GM19099 (cell line): ENCODE measurements at regions not wholly inside any gene's neighbourhood (a gene's known extent, or its start where the extent isn't known, plus 50 kb on each side); places are given as distances from the start of the nearest gene placed in this dataset.

ENCODE experiments used
- POLR2A ChIP-seq: IDR thresholded peaks from 3 replicates; pipeline ENCODE4 v1.6.1; 2011; ENCODE audit warnings: low read depth; ENCODE audit not compliant: insufficient read length; ENCODE audit errors: extremely low read depth

DNA sequence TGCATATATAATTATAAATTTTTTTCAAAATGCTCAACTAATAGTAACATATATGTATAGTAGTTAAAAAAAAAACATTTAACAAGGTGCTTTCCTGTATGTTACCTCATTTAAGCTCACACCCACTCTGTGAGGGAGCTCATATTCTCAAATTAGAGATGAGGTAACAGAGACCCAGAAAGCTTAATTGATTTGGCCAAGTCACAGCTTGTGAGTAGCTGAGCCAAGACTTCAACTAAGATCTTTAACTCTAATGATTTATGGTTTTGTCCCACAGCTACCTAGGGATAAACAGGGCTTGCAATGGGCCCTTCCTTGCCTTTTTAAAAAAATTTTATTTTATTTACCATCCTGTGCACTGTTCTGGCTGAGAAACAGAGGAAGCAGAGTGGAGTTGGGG, 230.0 kb upstream of the GOLIM4 start:
- TF ChIP-seq POLR2A = no peak

- no peak for TF ChIP-seq POLR2A
Measured at GRCh38 chr3:168322941-168323340, 227.2 kb upstream of the GOLIM4 start.

DNA sequence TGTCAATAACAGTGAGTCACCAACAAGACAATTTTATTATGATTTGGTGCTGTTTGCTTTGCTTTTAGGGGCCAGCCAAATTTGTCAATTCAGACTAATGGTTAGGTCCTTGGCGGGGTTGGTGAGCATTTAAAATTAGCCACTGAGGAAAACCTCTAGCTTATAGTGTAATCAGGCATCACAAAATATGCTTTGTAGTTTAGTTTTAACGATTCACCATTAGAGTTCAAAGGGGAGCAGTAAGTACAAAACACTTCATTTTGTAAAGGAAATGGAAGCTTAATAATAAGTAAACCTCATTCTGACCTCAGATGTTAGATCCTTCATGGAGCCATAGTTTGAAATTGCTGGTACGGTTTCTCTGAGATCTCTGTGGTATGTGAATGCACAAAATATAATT, 218.4 kb upstream of the GOLIM4 start:
- TF ChIP-seq POLR2A = no peak

DNA sequence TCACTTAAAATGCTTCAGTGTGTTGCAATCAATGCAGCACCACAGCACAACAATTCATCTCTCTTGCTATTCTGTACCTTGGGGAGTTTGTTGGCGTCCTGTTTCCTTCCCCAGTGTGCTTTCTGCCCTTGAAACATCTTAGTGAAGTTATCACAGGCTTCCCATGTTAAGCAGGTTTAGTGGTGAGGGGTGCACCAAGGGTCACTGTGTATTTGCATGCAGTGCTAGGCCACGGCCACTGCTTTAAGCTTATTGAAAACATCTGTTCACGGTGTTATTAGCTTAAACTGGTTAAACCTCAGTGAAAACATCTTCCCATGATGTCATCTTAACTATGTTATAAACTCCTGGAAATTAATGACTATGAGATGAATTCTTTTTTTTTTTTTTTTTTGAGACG, 217.3 kb upstream of the GOLIM4 start:
- TF ChIP-seq POLR2A = no peak

DNA sequence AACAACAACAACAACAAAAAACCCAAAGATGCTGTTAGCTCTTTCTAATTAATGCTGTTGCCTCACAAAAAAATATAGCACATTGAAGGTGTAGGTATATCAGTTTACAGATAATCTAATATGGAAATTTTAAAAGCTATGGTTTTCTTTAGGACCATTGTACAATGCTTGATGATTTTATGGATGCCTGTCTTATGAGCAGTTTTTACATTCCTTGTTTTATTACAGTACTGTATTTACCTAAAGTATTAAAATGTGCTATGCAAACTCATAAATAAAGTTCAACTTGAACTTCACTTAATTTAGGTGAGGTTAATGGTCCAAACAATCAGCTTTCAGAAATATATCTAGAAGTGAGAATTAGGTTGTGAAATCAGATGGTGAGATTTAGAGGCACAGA, 212.2 kb upstream of the GOLIM4 start:
- no peak for TF ChIP-seq POLR2A

DNA sequence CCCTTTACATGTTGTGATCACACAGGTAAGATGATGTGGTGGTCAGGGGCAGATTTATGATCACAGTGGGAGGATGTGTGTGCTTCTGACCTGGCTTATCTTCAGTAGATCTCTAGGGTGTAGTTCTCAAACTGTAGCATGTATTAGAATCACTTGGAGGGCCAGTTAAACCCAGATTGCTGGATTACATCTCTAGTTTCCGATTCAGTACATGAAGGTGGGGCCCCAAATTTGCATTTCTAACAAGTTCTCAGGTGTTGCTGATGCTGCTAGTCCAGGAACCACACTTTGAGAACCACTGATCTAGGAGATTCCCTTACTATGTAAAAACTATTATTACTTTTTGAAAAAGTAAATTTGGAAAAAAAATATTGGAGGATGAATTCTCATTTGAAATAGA, 199.3 kb upstream of the GOLIM4 start:
- TF ChIP-seq POLR2A = no peak

DNA sequence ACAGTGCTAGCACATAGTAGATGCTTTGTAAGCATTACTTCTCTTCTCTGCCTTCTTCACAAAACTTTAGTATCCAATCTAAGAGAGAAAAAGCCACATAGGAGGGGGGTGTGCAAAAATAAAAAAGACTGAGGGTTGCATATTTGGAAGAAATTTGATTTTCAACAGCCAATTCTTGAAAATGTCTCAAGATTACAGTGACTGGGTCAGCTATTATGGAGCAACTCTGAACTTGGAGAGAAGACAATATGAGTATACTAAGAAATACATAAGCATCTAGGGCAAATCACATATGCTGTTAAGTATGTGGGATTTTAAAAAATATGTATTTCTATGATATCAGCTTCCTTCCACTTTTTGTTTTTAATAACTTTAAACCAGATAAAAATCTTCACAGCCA, 196.6 kb upstream of the GOLIM4 start:
- TF ChIP-seq POLR2A = no peak

DNA sequence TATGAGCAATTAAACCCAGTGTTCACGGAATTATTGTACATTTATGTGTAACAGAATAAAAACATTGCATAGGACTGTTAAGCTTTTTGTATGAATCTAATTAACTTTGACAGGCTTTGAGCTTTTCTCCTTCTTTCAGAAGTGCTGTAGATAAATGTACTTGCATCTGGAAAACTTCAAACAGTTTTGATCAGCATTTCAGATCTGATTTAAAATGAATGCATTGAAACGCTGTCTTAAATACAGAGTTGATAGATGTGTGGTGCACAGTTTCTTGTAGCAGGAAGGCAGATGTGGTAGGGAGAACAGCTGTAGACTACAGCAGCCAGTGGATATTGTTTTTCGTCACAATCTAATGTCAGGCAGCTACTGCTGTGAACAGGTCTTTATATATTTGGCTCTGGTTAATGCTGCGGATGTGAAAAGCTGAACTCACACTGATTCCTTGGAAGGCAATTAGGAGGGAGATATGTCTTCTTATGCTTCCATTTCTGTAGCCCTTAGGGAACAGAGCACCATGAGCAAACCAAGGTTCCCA, 193.8 kb upstream of the GOLIM4 start:
- TF ChIP-seq POLR2A = no peak

GRCh38 chr3:168288511-168289401, 193.0 kb upstream of the GOLIM4 start:
- no peak for TF ChIP-seq POLR2A

DNA sequence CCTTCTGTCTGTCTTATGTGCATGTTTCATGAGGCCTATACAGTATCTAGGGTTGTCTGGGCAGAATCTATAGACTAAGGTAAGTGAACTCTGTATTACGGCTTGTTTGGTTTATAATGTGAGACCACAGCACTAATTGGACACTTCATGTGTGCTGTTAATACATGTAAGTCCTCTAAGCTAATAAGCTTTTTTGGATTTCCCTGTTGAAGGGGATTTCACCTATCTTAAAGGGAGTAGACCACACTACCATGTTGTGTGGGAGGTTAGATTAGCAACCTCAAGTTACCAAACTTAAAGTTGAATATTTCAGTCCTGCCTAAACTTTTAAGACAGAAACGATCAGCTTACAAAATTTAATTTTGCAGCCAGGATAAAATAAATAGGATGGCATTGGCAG, 189.8 kb upstream of the GOLIM4 start:
- TF ChIP-seq POLR2A = no peak

DNA sequence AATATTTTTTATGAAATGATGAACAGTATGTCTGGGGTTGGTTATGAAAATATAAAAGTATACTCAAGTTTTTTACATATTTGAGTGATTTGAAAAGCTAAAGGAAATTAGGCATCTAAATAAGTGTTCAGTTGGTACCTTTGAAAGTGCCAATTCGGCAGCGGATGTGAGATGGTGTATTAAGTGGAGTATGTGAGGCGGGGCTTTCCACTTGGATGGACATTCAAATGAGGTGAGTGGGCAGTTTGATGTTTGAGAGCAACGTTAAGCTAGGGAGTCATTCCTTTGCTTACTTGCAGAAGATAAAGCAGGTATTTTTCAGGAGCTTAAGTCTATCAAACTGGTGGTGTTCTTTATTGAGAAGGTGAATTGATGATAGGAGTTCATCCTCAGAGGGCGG, 189.0 kb upstream of the GOLIM4 start:
- TF ChIP-seq POLR2A = no peak

DNA sequence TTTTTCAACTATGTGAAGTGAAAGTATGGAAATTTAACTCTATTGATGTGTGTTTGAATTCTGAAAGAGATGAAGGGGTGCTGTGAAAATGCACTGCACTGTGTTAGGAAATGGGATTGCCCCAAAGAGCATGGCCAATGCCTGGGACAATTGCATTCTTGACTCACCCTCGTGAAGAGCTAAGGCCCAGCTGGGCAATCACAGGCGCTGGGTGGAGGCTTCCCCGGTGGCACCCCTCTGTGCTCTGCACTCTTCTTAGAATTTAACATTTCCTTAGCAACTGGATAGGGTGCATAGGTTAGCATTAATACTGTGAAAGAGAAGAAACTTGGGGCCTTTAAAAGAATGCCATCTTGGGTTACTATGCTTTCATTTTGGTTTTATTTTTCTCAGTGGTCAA, 179.9 kb upstream of the GOLIM4 start:
- no peak for TF ChIP-seq POLR2A

GRCh38 chr3:168273917-168274316, 178.2 kb upstream of the GOLIM4 start:
- TF ChIP-seq POLR2A = no peak

GRCh38 chr3:168273036-168273435, 177.3 kb upstream of the GOLIM4 start:
- no peak for TF ChIP-seq POLR2A

- no peak for TF ChIP-seq POLR2A
Measured at GRCh38 chr3:168272343-168272985, 176.7 kb upstream of the GOLIM4 start.

DNA sequence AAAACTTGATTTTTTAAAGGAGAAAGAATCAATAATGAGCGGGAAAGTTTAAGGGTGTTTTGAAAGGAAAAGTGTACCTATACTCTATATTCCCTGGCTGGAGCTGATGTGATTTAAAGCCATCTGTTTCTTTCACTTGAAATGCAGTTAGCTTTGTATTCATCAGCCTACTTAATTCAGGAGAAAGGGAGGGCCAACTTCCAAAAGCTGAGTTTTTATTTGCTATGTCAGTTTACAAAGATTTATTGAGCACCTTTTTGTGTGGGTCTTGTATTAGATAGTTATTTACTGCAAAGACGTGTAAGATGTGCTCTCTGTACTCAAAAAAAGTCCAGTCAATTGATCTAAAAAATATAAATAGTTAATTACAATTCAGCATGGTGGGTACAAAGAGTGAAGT, 176.2 kb upstream of the GOLIM4 start:
- no peak for TF ChIP-seq POLR2A
